HG03066 (cell line): ENCODE measurements at regions not wholly inside any gene's neighbourhood (a gene's known extent, or its start where the extent isn't known, plus 50 kb on each side); places are given as distances from the start of the nearest gene placed in this dataset.
"Not testable (repeated sequence)": the region's sequence is repeated elsewhere in the genome, so short reads cannot be mapped to it uniquely, and the experiment has no call there.

Experiments
- ATAC-seq: cut with Tn5 transposase; IDR thresholded peaks from one replicate; pipeline ENCODE4 v1.9.1; 2021; ENCODE audit warnings: low read depth; ENCODE audit not compliant: unreplicated experiment

GRCh38 chr6:30832864-30833263, 51.5 kb upstream of the DDR1 start:
- no peak for ATAC-seq

GRCh38 chr6:30830438-30830837, 53.9 kb upstream of the DDR1 start:
- no peak for ATAC-seq

GRCh38 chr6:30829639-30830255, 54.6 kb upstream of the DDR1 start:
- no peak for ATAC-seq

- no peak for ATAC-seq
Observed at GRCh38 chr6:30829033-30829432, 55.3 kb upstream of the DDR1 start.

GRCh38 chr6:30828027-30828962, 56.0 kb upstream of the DDR1 start:
- no peak for ATAC-seq

- ATAC-seq = no peak
Observed at GRCh38 chr6:30826961-30827342, 57.4 kb upstream of the DDR1 start.

- no peak for ATAC-seq
Observed at GRCh38 chr6:30824698-30825097, 59.6 kb upstream of the DDR1 start.

GRCh38 chr6:30823534-30823865, 60.8 kb upstream of the DDR1 start:
- ATAC-seq = no peak

GRCh38 chr6:30821862-30822784, 62.2 kb upstream of the DDR1 start:
- no peak for ATAC-seq

- no peak for ATAC-seq
Observed at GRCh38 chr6:30820193-30820592, 64.1 kb upstream of the DDR1 start.

- no peak for ATAC-seq
Observed at GRCh38 chr6:30819297-30819917, 64.9 kb upstream of the DDR1 start.

- no peak for ATAC-seq
Observed at GRCh38 chr6:30818391-30818841, 65.9 kb upstream of the DDR1 start.

GRCh38 chr6:30816791-30817739, 67.3 kb upstream of the DDR1 start:
- no peak for ATAC-seq

GRCh38 chr6:30816296-30816695, 68.0 kb upstream of the DDR1 start:
- ATAC-seq = not testable (repeated sequence)

GRCh38 chr6:30815041-30815742, 69.1 kb upstream of the DDR1 start:
- not testable (repeated sequence) for ATAC-seq

GRCh38 chr6:30814146-30815040, 69.9 kb upstream of the DDR1 start:
- ATAC-seq = no peak

- ATAC-seq = no peak
Observed at GRCh38 chr6:30813631-30814145, 69.3 kb upstream of the IER3 start.
